ENCODE measurements at regions not wholly inside any gene's neighbourhood (a gene's known extent, or its start where the extent isn't known, plus 50 kb on each side); places are given as distances from the start of the nearest gene placed in this dataset.
A peak's percentile ranks its signal among the peaks of the same experiment; 100 is the strongest.

- Mint-ChIP-seq H3K9me3 (no peaks in the 10 kb centered on the region), H3K27me3 (ENCODE audit: low read depth) (peaks cover 7% of the 10 kb centered on the region), H3K4me3 (no peak overlapping the region), H3K27ac (no peak overlapping the region), H3K4me1 (peaks cover 9% of the 10 kb centered on the region), H3K36me3 (ENCODE audit: low read depth) (no peaks in the 10 kb centered on the region)
- TF ChIP-seq CTCF (IDR thresholded peaks at IDR 0.05; ENCODE audit: unreplicated experiment in 3 of 3): no peak
Measured at GRCh38 chr1:8193840-8194406, 124.0 kb upstream of the SLC45A1 start.

DNA sequence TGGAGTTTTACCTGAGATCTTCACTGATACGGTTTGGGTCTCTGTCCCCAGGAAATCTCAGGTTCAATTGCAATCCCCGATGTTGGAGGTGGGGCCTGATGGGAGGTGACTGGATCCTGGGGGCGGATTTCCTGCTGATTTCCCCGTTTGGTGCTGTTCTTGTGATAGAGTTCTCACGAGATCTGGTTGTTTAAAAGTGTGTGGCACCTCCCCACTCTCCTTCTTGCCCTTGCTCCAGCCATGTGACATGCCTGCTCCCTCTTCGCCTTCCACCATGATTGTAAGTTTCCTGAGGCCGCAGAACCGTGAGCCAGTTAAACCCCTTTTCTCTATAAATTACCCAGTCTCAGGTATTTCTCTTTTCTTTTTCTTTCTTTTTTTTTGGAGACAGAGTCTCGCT is 126.4 kb upstream of the SLC45A1 start:
- no peak for TF ChIP-seq CTCF (IDR thresholded peaks at IDR 0.05; ENCODE audit: unreplicated experiment in 3 of 3)
- H3K4me1 Mint-ChIP-seq: no peaks in the 10 kb centered on the region
- H3K4me3 Mint-ChIP-seq: no peak overlapping the region
- H3K9me3 Mint-ChIP-seq: no peaks in the 10 kb centered on the region
- no peaks in the 10 kb centered on the region for H3K36me3 Mint-ChIP-seq (ENCODE audit: low read depth)
- peaks cover 3% of the 10 kb centered on the region for H3K27me3 Mint-ChIP-seq (ENCODE audit: low read depth)
- H3K27ac Mint-ChIP-seq: no peak overlapping the region

GRCh38 chr1:8189931-8190483 is 127.9 kb upstream of the SLC45A1 start:
- no peaks in the 10 kb centered on the region for H3K27me3 Mint-ChIP-seq (ENCODE audit: low read depth)
- no peak for TF ChIP-seq CTCF (IDR thresholded peaks at IDR 0.05; ENCODE audit: unreplicated experiment in 3 of 3)
- H3K4me1 Mint-ChIP-seq: no peaks in the 10 kb centered on the region
- H3K9me3 Mint-ChIP-seq: no peaks in the 10 kb centered on the region
- H3K27ac Mint-ChIP-seq: peak overlapping the region in 1 of 3 experiments; percentile 15
- H3K4me3 Mint-ChIP-seq: no peak overlapping the region
- H3K36me3 Mint-ChIP-seq (ENCODE audit: low read depth): no peaks in the 10 kb centered on the region

GRCh38 chr1:8185400-8185799 is 132.5 kb upstream of the SLC45A1 start:
- no peak overlapping the region for H3K4me3 Mint-ChIP-seq
- H3K4me1 Mint-ChIP-seq: no peaks in the 10 kb centered on the region
- TF ChIP-seq CTCF (IDR thresholded peaks at IDR 0.05; ENCODE audit: unreplicated experiment in 3 of 3): no peak
- no peaks in the 10 kb centered on the region for H3K9me3 Mint-ChIP-seq
- H3K27ac Mint-ChIP-seq: no peak overlapping the region
- no peaks in the 10 kb centered on the region for H3K36me3 Mint-ChIP-seq (ENCODE audit: low read depth)
- no peaks in the 10 kb centered on the region for H3K27me3 Mint-ChIP-seq (ENCODE audit: low read depth)

GRCh38 chr1:8184301-8184700 is 133.6 kb upstream of the SLC45A1 start:
- Mint-ChIP-seq H3K9me3 (peaks cover 6% of the 10 kb centered on the region), H3K27ac (no peak overlapping the region)

More at GRCh38 chr1:8184301-8184700, 133.6 kb upstream of the SLC45A1 start:
- H3K27me3 Mint-ChIP-seq (ENCODE audit: low read depth): no peaks in the 10 kb centered on the region
- no peaks in the 10 kb centered on the region for H3K4me1 Mint-ChIP-seq
- TF ChIP-seq CTCF (IDR thresholded peaks at IDR 0.05; ENCODE audit: unreplicated experiment in 3 of 3): no peak
- H3K36me3 Mint-ChIP-seq (ENCODE audit: low read depth): peaks cover 2% of the 10 kb centered on the region
- H3K4me3 Mint-ChIP-seq: no peak overlapping the region

Measured in nephron (organoid).